ENCODE measurements at regions not wholly inside any gene's neighbourhood (a gene's known extent, or its start where the extent isn't known, plus 50 kb on each side); places are given as distances from the start of the nearest gene placed in this dataset.
"Not testable (repeated sequence)": the region's sequence is repeated elsewhere in the genome, so short reads cannot be mapped to it uniquely, and the experiment has no call there.

DNA sequence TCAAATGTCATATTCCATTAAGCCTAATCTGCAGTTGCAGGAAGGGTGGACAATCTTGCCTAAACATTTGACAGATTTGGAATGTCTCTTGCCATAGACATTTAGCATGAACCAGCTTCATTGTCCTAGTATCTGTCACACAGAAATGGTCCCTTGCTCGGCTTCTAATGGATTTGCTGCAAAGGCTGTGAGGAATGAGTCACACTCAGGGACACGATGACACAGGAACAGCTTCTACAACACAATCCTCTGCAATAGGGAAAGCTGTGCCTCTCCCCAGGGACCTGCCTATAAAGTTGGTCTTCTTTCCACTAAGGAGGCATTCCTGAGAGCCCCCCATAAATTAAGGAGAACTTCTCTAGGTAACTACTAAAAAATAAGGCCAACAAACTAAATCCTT, 155.1 kb upstream of the L3MBTL4 start:
- DNase-seq (ENCODE audit: low read depth in 2 of 3, low spot score in 1 of 3): no peak

DNA sequence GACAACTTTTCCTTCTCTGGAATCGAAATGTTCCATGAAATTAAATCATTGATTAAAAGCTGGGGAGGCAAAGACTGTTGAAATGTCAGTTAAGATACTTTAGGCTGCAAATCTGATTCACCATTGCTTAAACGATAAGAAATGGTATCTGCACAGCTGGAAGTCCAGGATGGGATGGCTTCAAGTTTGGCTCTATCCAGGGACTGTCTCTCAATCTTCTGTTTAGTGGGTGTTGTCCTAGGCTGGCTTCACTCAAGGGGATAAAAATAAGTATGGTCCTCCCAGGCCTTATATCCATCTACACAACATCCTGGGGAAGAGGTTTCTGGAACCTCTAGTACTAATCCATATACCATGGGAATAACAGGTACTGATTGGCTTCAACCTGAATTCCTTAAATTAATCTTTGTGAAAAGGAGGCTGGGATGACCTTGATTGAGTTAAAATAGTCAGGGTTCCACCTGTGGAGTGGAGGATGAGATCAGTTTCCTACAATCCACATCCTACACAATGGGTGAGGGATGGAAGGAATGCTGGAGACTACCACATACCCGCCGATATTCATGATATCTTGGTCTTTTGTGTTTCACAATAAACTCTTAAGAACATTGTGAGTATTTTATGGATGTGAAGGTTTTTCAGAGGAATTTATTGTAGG, 156.0 kb upstream of the L3MBTL4 start:
- DNase-seq (ENCODE audit: low read depth in 2 of 3, low spot score in 1 of 3): no peak

DNA sequence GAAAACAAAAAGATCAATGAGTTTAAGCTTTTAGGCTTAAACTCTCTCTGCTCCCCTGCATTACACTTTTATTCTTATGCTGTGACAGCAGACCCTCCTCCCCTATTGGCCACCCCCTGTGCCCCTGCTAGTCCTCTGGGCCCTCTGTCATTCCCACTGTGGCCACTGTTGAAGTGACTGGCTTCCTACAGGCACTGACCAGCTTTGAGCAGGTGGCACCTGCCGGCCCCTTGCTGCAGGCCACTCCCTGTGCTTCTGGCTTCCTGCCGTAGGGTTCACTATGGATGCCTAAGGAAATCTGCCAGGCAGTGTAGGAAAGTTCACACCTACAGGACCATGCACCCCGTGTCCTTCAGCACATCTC, 156.5 kb upstream of the L3MBTL4 start:
- no peak for DNase-seq (ENCODE audit: low read depth in 2 of 3, low spot score in 1 of 3)

DNA sequence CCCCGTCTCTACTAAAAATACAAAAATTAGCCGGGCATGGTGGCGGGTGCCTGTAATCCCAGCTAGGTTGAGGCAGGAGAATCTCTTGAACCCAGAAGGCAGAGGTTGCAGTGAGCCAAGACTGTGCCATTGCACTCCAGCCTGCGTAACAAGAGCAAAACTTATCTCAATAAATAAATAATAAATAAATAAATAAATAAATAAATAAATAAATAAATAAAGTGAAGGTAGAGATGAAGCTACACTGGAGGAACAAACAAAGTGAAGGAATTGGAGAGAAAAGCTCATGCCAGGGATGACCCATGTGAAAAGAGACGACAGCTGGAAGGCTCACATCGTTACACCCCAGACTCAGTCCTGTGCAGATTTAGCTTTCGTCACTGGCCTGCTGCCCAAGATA, 157.3 kb upstream of the ARHGAP28 start:
- DNase-seq (ENCODE audit: low read depth in 2 of 3, low spot score in 1 of 3): not testable (repeated sequence)

DNA sequence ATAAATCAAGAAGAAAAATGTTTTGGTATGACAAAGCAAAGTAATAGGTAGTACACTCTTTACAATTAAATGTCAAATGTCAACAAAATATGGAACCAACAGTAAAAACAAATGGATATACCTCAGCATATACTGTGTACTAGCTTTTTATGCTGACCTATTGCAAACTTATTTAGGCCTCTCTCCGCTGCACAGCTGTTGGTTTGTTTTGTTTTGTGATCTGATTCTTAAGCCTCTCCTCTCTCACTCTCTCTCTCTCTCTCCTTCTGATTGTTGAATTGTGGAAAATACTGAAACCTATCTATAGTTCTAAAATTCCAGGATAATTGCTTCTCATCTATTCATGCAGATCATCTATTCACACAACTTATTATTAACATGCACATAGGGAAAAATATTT, 154.9 kb upstream of the ARHGAP28 start:
- DNase-seq (ENCODE audit: low read depth in 2 of 3, low spot score in 1 of 3): no peak

DNA sequence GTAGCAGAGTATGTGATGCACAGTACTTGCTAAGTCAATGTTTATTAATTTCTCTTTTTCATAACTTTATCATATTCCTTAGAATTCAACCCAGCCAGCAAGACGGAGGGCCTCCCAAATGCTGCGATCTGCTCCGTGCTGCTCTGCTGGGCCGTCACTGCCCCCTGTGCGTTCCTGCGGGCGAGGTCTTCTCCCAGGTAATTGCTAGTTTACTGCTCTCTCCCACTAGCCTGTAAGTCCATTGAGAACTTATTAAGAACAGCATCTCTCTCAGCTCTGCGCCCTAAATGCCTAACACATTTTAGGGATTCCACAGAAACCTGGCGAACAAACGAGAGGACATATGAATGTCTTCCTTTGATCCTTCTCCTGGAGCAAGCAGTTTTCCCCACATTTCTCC, 153.6 kb upstream of the ARHGAP28 start:
- DNase-seq (ENCODE audit: low read depth in 2 of 3, low spot score in 1 of 3): no peak

DNA sequence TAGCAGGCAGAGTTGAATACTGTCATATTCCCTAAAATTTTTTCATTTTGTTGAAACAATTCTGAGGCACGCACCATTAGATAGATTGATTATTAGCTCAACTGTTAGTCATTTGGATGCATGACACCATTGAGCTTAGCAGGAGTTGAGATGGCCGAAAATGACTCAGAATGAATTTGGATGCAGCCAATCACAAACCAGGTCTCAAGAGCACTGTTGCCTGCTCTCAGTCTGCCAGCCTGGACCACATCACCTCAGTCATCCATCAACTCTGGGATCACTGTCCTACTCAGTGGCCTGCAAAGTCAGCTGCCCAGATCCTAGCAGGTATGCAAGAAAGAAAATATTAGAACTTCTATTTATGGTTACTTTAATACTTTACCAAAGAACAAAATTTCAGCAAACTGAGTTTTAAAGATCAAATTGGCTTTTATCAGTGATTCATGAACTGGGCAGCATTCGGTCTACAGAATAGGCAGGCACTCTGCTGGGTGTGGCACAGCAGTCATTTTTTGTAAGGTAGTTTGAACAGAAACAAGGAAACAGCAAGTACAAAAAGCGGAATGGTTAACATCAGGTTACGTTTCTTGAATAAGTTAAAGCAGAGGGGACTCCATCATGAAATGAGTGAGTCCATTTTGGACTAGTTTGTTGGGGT, 152.7 kb upstream of the ARHGAP28 start:
- DNase-seq (ENCODE audit: low read depth in 2 of 3, low spot score in 1 of 3): no peak

DNA sequence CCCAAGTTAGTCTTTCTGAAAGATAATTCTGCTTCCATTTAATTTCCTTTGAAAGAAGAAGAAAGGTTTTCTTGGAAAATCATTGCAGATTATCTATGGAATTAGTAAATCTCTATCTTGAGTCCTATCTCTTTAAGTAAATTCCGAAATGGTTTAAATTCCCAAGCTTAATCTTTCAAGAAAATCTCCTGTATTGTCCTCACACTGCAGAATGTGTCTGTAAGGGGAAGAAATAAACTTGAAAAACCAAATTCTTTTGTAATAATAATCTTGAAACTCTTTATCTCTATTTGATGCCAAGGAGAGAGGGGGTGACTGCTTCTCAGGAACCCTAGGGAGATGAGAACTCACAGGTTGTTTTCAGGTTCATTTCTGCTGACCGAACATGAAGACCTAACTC, 150.8 kb upstream of the ARHGAP28 start:
- no peak for DNase-seq (ENCODE audit: low read depth in 2 of 3, low spot score in 1 of 3)

DNA sequence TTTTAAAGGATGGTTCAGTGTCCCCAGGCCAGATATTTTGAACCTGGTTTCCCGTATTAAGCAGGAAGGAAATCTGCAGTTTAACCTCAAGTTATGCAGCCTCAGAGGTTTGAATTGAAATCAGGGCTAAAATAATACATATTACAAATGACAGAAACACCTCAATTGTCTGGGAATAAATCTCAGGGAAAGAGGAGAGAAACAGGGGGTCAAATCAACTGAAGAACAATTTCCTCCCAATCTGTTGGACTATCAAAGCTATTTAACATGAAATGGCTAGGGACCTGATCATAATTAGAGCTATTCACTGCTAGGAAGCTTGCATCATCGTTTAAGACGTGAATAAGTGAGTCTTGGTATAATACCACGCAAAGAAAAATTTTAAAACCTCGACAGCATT, 150.0 kb upstream of the ARHGAP28 start:
- DNase-seq (ENCODE audit: low read depth in 2 of 3, low spot score in 1 of 3): no peak

DNA sequence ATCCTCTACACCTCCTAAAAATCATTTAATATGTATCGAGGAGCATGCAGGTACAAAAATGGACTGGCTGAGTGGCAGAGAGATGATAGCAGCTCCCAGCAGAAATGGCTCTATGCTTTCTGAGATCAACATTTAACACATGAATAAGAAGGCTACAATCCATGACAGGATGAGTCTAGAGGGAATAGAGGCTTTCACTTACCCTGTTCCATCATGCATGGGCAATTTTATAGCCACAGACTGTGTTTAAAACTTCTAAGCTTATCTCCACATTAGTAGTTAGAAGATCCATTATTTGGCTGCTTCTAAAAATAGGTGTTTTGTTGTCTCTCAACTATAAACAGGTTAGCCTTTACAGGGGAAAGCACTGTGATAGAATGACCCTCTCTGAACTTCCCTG, 149.1 kb upstream of the ARHGAP28 start:
- no peak for DNase-seq (ENCODE audit: low read depth in 2 of 3, low spot score in 1 of 3)

DNA sequence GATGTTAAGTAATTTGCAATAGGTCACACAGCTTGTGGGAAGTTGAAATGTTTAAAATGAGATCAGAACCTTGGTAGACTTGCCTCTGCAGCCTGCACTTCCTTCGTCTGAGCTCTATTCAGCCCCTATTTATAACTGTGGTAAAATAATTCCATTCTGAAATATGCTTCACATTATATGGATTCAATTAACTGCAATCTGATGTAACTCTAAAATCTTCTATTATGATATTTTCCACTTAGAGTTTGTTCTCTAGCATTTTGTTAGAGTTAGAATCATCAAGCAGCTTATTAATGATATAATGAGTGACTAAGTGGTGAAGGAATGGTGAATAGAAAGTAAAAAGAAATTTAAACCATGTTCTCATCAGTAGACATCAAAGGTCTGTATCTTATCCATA, 139.6 kb upstream of the ARHGAP28 start:
- no peak for DNase-seq (ENCODE audit: low read depth in 2 of 3, low spot score in 1 of 3)

DNA sequence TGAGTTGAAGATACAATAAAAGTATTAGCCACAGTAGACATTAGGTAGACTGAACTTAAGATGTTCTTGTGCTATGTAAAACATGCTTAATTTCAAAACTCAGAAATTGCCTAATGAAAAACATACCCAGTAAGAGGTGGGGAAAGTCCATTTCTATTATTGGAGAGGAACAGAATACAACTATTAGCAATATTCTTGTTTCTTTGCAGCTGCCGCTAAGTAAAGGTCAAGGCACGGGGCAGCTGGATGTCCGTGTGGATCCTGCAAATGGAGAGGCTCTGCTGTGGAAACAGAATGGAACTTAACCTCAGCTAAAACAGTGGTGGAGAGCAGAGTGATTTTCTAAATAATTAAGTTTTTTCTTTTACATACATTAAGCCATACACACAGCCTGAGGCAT, 139.2 kb upstream of the ARHGAP28 start:
- no peak for DNase-seq (ENCODE audit: low read depth in 2 of 3, low spot score in 1 of 3)

DNA sequence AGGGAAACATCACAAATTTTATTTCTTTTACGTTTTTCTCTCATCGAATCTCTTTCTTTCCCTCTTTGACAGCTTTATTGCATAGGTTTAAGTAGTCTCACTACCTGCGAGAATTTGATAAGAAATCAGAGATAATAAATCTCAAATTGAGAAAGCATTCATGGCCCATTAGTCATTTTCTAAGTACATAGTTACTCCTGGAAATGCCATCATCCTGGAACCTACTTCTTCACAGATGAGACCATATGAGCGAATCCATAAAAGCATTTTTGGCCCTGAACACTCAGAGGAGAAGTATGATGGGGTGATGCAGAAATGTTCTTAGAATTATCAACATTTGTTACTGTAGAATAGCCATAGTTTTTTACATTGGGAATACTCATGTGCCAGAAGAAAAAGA, 138.0 kb upstream of the ARHGAP28 start:
- no peak for DNase-seq (ENCODE audit: low read depth in 2 of 3, low spot score in 1 of 3)

DNA sequence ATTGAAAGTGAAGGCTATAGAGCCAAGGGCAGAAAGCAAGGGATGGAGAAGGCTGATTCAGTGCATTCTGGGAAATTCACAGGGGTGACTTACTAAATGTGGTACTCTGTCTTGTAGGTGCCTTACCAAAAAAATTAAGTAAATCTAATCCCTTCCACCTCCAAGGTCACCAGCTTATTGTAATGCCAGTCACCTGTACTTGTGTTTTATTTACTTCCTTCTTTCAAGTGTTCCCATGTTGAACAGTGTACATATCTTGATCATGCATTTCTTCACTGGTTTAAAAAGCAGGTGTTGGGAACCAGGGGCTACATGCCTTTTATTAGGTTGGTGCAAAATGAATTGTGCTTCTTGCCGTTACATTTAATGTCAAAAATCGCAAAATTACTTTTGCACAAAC, 137.0 kb upstream of the ARHGAP28 start:
- no peak for DNase-seq (ENCODE audit: low read depth in 2 of 3, low spot score in 1 of 3)

DNA sequence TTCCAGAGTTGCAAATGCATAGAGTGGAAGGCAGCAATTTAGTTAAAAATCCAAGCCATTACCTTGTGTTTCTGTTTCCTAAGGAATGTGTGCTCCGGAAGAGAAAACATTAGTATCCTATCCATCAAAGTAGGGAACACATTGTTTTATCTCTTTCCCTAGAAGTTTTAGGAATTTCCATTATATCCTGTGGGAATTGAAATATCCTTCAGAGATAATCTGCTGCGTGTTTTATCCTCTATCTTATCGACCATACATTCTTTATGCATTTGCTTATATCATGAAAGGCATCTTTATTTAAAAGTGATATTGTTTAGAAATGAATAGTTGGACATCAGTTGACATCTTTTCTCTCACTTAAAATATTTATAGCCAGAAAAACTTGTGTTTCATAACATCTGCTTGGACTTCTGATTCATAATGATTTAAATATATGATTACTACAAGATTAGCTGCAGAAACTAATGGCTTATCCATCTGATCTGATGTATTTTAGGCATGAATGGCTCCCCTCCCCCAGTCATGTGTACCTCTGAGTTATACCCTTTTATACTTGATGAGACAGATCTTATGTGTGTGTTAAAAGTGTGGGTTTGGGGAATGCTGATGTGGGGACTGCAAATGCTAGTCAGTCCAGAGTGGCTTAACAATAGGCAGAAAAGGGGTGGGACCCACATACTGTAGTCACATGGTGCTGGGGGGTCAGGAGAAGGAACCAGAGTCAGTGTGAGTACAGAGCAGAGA, 136.2 kb upstream of the ARHGAP28 start:
- no peak for DNase-seq (ENCODE audit: low read depth in 2 of 3, low spot score in 1 of 3)

DNA sequence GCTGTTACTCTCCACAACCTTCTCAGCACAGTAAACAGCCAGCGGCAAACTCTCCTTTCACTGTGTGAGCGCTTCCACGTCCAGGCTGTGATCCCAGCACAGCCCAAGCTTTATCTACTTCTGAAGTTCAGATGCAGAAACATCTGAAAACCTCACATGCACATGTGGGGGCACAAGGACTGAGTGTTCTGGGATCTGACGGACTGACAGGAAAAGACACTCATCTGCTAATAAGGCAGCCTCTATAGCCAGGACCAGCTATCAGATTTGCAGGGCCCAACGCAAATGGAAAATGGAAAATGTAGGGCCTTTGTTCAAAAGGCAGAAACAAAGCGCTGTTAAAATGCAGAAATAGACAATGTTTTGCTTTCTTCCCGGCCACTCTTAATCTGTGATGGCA, 133.8 kb upstream of the ARHGAP28 start:
- DNase-seq (ENCODE audit: low read depth in 2 of 3, low spot score in 1 of 3): no peak

DNA sequence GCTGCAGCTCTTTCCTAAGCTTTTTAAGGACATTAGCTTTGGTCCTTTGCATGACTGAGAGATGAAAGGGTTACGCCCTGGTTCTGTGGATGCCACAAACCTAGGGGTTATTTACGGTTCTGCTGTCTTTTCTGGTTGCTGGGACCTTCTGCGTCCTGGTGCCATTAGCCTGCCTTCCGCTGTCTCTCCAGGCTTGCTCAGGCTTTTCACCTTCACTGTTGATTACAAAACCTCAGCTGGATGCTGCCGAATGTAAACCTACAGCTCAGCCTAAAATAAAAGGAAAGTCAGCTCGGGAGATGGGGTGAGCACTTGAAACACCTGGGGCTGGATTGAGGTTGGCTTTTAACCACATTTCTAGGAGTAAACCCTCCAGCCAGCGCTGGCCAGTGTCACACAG, 130.9 kb upstream of the ARHGAP28 start:
- DNase-seq (ENCODE audit: low read depth in 2 of 3, low spot score in 1 of 3): no peak

DNA sequence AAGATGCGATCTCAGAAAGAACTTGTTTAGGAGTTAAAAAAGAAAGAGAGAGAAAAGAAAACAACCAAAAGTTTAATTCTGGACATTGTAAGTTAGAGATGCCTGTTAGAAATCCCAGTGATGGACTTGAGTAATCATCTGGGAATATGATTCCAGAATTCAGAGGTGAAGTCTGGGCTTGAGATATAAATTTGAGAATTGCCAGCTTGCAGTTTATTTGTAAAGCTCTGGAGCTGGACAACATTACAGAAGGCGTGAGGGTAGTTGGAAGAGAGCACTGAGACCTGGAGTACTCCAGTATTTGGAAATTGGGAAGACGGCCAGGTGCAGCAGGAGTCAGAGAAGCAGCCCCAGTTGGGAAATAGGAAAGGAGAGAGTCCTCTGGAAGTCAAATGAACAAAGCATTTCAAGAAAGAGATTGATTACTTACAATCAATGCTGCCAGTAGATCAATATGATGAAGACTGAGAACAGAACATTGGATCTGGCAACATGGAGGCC, 128.8 kb upstream of the ARHGAP28 start:
- no peak for DNase-seq (ENCODE audit: low read depth in 2 of 3, low spot score in 1 of 3)

DNA sequence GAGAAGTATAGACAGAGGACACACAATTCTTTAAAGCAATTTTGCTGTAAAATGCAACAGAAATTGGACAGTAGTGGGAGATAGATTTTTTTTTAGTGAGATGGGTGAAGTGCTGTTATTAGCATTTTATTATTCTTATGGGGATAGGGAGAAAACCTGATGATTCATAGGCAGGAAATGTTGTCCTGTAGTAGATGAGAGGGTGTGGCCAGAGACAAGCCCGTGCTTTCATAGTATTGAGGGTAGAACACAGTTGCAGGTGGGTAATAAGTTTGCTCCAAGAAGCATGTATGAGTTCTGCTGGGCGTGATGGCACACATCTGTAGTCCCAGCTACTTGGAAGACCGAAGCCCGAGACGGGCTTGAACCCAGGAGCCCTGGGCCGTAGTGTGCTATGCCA, 128.3 kb upstream of the ARHGAP28 start:
- no peak for DNase-seq (ENCODE audit: low read depth in 2 of 3, low spot score in 1 of 3)

DNA sequence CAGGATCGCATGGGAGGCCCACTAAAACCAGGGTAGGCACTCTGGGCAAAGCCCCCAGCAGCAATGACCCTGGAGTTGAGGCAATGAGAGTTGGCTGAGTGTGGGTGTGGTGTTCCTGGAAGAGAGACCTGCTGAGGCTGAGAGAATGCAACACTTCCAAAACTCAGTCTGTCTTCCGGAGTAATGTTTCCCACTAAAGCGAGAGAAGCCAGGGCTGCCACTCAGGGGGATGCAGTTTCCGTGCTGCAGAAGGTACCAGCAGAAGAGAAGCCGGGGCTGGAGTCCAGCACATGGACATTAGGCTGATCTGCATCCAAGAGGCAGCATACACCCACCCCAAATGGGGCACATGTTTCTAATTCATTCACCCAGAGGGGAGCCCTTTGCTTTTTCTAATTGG, 127.2 kb upstream of the ARHGAP28 start:
- no peak for DNase-seq (ENCODE audit: low read depth in 2 of 3, low spot score in 1 of 3)

DNA sequence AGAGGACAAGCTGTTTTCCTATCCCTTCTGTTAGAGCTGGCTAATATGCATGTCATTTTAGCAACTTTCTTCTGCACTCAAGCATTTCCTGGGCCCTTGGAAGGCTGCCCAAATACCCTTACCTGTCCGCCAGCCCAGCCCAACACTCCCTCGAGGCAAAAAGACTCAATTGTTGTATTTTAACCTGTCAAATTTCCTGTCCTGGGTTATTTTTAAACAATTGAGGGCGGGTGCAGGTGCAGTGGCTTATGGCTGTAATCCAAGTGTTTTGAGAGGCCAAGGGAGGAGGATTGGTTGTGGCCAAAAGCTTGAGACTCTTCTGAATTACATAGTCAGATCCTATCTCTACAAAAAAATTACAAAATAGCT, 125.0 kb upstream of the ARHGAP28 start:
- DNase-seq (ENCODE audit: low read depth in 2 of 3, low spot score in 1 of 3): no peak

DNA sequence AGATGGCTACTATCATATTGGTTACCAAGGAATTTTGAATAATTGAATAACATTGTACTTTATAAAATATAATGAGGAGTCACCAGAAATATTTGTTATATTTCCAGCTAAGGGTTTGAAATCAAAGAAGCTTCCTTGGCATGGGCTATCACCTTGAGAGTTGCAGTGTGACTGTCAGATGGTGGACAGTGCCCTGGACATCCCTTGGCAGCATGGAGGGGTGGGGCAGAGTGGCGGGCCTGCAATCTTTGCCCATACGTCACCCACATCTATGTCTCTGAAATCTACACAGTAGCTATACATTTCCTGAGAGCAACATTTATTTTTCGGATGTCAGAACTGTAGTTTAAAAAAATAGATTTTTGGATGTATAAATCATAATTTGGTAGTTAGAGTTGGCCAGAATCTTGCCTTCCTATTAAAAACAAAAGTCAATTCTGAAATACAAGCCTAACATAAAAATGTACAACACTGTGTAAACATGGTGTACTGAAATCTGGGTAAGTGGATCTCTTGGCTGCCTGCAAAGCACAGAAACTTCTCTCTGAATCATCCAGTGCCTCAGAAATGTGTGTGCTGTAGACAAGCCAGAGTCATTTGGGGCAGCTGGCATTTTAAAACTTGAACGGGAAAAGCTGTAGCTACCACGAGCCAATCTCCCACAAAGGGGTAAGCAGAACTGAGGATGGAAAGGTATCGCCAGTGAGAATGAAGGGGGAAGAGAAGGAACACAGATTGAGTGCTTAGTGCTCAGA, 124.2 kb upstream of the ARHGAP28 start:
- no peak for DNase-seq (ENCODE audit: low read depth in 2 of 3, low spot score in 1 of 3)

All from stimulated activated CD4-positive, alpha-beta T cell treated with anti-CD3 and anti-CD28 coated beads, Interleukin-12 subunit alpha, Interleukin-12 subunit beta, amount 100 ng/mL, for 48 hours (primary cell).